Spleen (tissue), 11 donors: ENCODE measurements at regions not wholly inside any gene's neighbourhood (a gene's known extent, or its start where the extent isn't known, plus 50 kb on each side); places are given as distances from the start of the nearest gene placed in this dataset.

Experiments
- DNase-seq: peaks from one replicate; pipeline ENCODE4 v3.0.0-alpha.2; 2020
- H3K27ac ChIP-seq, 8 donors: fragments of 200-600 bp; sonication (generic) in 7 of 8; 1 replicate in 4 of 8; 2 replicates in 4 of 8; pipeline versions ENCODE4 v1.5.0 to v1.8.0; 2016 to 2021; ENCODE audit warnings: inconsistent platforms in 4 of 8, mild to moderate bottlenecking in 4 of 8, moderate library complexity in 1 of 8
- H3K27me3 ChIP-seq, 7 donors: fragments of 200-600 bp; sonication (generic) in 6 of 7; replicated peaks in 1 of 7; 1 replicate in 4 of 7; 2 replicates in 3 of 7; pipeline versions ENCODE4 v1.5.0 to v1.8.0; 2016 to 2021; ENCODE audit warnings: inconsistent platforms in 3 of 7, mild to moderate bottlenecking in 1 of 7
- H3K36me3 ChIP-seq, 6 donors: fragments of 200-600 bp; sonication (generic) in 5 of 6; 1 replicate in 4 of 6; 2 replicates in 2 of 6; pipeline versions ENCODE4 v1.5.0 to v1.8.0; 2016 to 2021; ENCODE audit warnings: inconsistent platforms in 2 of 6
- H3K4me1 ChIP-seq, 6 donors: fragments of 200-600 bp; sonication (generic) in 5 of 6; 1 replicate in 3 of 6; 2 replicates in 3 of 6; pipeline versions ENCODE4 v1.5.0 to v1.8.0; 2016 to 2021; ENCODE audit warnings: inconsistent platforms in 3 of 6
- H3K4me3 ChIP-seq, 8 donors: fragments of 200-600 bp; sonication (generic) in 7 of 8; 1 replicate in 4 of 8; 2 replicates in 4 of 8; pipeline versions ENCODE4 v1.5.0 to v1.8.0; 2016 to 2021; ENCODE audit warnings: inconsistent platforms in 4 of 8, mild to moderate bottlenecking in 4 of 8, moderate library complexity in 2 of 8
- H3K9me3 ChIP-seq, 8 donors: fragments of 200-600 bp; sonication (generic) in 7 of 8; 1 replicate in 4 of 8; 2 replicates in 4 of 8; pipeline versions ENCODE4 v1.5.0 to v1.8.0; 2016 to 2021; ENCODE audit warnings: inconsistent platforms in 4 of 8
- CTCF ChIP-seq, 11 experiments: fragments of 200-600 bp in 7 of 11; fragments of 450-650 bp in 4 of 11; sonication (generic) in 4 of 11; IDR thresholded peaks in 8 of 11; conservative IDR thresholded peaks in 3 of 11; 1 replicate in 7 of 11; 2 replicates in 4 of 11; pipeline versions ENCODE4 v1.4.0 to v1.8.0; 2016 to 2021; ENCODE audit warnings: antibody characterized with exemption in 11 of 11, inconsistent platforms in 4 of 11, mild to moderate bottlenecking in 1 of 11
- POLR2A ChIP-seq, 3 donors: fragments of 450-650 bp; IDR thresholded peaks; one replicate each; pipeline ENCODE4 v1.5.1; 2017; ENCODE audit warnings: antibody characterized with exemption in 3 of 3, mild to moderate bottlenecking in 1 of 3
- POLR2AphosphoS5 ChIP-seq, 3 donors: sonication (generic); formaldehyde crosslinking; IDR thresholded peaks; one replicate each; pipeline ENCODE4 v1.5.1; 2017; ENCODE audit warnings: antibody characterized with exemption in 3 of 3
- WGBS, 5 donors: extraction: QIAGEN DNeasy Blood & Tissue Kit in 3 of 5; methylation state at CpG; one replicate each; pipeline versions ENCODE4 v1.1.5 to v1.1.7; 2013 to 2018; 5-methylcytosine and 5-hydroxymethylcytosine counted together
- intact Hi-C: fragments of 100-400 bp; cut with DNase I; formaldehyde crosslinking; loops from one replicate; pipeline ENCODE4 v1.15.0; 2023; ENCODE audit warnings: low total_unique reads
- donor health status: healthy with polysubstance abuse.
- donor health status: DM: no; HTN: no; CAD: no; lungs with moderate emphysema.
- donor health status: DM: no; HTN: no; CAD: no.
- donor health status: Bipolar disorder and iron deficiency.
- donor health status: healthy.
- donor health status: DM: no; HTN: no; CAD: no.
- donor health status: DM: yes; HTN: yes; CAD: no.

- 89 to 98% (median 90%) methylated on average over 2 of the region's 2 CpGs for WGBS, 5 donors
These were observed 612.9 kb downstream of the IRX1 start for GRCh38 chr5:4208537-4208936.

GRCh38 chr5:4208996-4209395 lies 613.4 kb downstream of the IRX1 start:
- Histone ChIP-seq H3K9me3 (peaks cover 0 to 11% (median 0%) of the 10 kb centered on the region in 8 donors), H3K36me3 (no peaks in the 10 kb centered on the region), H3K27me3 (no peaks in the 10 kb centered on the region), H3K4me3 (no peak overlapping the region), H3K4me1 (no peaks in the 10 kb centered on the region), H3K27ac (no peak overlapping the region)
- TF ChIP-seq CTCF (IDR thresholded peaks at IDR 0.05 in 8 of 11, conservative IDR thresholded peaks at IDR 0.05 in 3 of 11) (no peak), POLR2A (IDR thresholded peaks at IDR 0.05) (no peak), POLR2AphosphoS5 (IDR thresholded peaks at IDR 0.05) (no peak)
- DNase-seq = no peak
- 83 to 87% (median 85%) methylated on average over 5 of the region's 5 CpGs for WGBS, 5 donors
- intact Hi-C loops = no loop called here

More at GRCh38 chr5:4208537-4208936, 612.9 kb downstream of the IRX1 start:
- H3K36me3 ChIP-seq = no peaks in the 10 kb centered on the region
- TF ChIP-seq POLR2A (IDR thresholded peaks at IDR 0.05) (no peak), CTCF (IDR thresholded peaks at IDR 0.05 in 8 of 11, conservative IDR thresholded peaks at IDR 0.05 in 3 of 11) (no peak), POLR2AphosphoS5 (IDR thresholded peaks at IDR 0.05) (no peak)
- DNase-seq = no peak
- no peak overlapping the region for H3K4me3 ChIP-seq
- peaks cover 0 to 11% (median 0%) of the 10 kb centered on the region in 8 donors for H3K9me3 ChIP-seq
- no peak overlapping the region for H3K27ac ChIP-seq
- no peaks in the 10 kb centered on the region for H3K27me3 ChIP-seq
- intact Hi-C loops = no loop called here
- no peaks in the 10 kb centered on the region for H3K4me1 ChIP-seq

- intact Hi-C loops = no loop called here
- H3K4me3 ChIP-seq = no peak overlapping the region
- H3K36me3 ChIP-seq = no peaks in the 10 kb centered on the region
- peaks cover 0 to 10% (median 0%) of the 10 kb centered on the region in 8 donors for H3K9me3 ChIP-seq
- no peak for DNase-seq
- no peak overlapping the region for H3K27ac ChIP-seq
- 75 to 88% (median 84%) methylated on average over 9 of the region's 9 CpGs for WGBS, 5 donors
- H3K27me3 ChIP-seq = no peaks in the 10 kb centered on the region
- H3K4me1 ChIP-seq = no peaks in the 10 kb centered on the region
- TF ChIP-seq POLR2A (IDR thresholded peaks at IDR 0.05) (no peak), CTCF (IDR thresholded peaks at IDR 0.05 in 8 of 11, conservative IDR thresholded peaks at IDR 0.05 in 3 of 11) (no peak), POLR2AphosphoS5 (IDR thresholded peaks at IDR 0.05) (no peak)
These were observed 616.6 kb downstream of the IRX1 start for GRCh38 chr5:4212071-4212739.

GRCh38 chr5:4212981-4213819 lies 617.6 kb downstream of the IRX1 start:
- intact Hi-C loops = no loop called here
- no peaks in the 10 kb centered on the region for H3K27me3 ChIP-seq
- DNase-seq = no peak
- no peaks in the 10 kb centered on the region for H3K4me1 ChIP-seq
- H3K36me3 ChIP-seq = no peaks in the 10 kb centered on the region
- H3K4me3 ChIP-seq = no peak overlapping the region
- TF ChIP-seq POLR2A (IDR thresholded peaks at IDR 0.05) (no peak), CTCF (IDR thresholded peaks at IDR 0.05 in 8 of 11, conservative IDR thresholded peaks at IDR 0.05 in 3 of 11) (no peak), POLR2AphosphoS5 (IDR thresholded peaks at IDR 0.05) (no peak)
- H3K9me3 ChIP-seq = peaks cover 0 to 8% (median 0%) of the 10 kb centered on the region in 8 donors
- WGBS, 5 donors = 37 to 56% (median 52%) methylated on average over 9 of the region's 9 CpGs
- no peak overlapping the region for H3K27ac ChIP-seq
